Keratinocyte (primary cell): ENCODE measurements at regions not wholly inside any gene's neighbourhood (a gene's known extent, or its start where the extent isn't known, plus 50 kb on each side); places are given as distances from the start of the nearest gene placed in this dataset.

Experiments
- DNase-seq: peaks from one replicate; pipeline ENCODE4 v3.0.0-alpha.2; 2011; ENCODE audit warnings: low read depth, missing footprints, low spot score
- FAIRE-seq: peaks from 2 replicates; lab custom pipeline; 2011; peaks lifted over from hg19 to GRCh38; lab: Jason Lieb, UNC
- H2AFZ ChIP-seq: 2 replicates; pipeline ENCODE4 v1.6.0; 2012; ENCODE audit warnings: low read length, control low read depth, inconsistent platforms; ENCODE audit not compliant: control insufficient read depth
- H3K27ac ChIP-seq: 2 replicates; pipeline ENCODE4 v1.5.1; 2011; ENCODE audit warnings: low read length; ENCODE audit not compliant: control insufficient read depth, insufficient read depth
- H3K27me3 ChIP-seq: 3 replicates; pipeline ENCODE4 v1.6.0; 2011; ENCODE audit warnings: low read length; ENCODE audit not compliant: control insufficient read depth, insufficient read depth; ENCODE audit errors: extremely low read depth
- H3K36me3 ChIP-seq, 2 experiments: 2 replicates in 1 of 2; 3 replicates in 1 of 2; pipeline ENCODE4 v1.5.1; 2011; ENCODE audit warnings: low read length in 2 of 2, mild to moderate bottlenecking in 1 of 2; ENCODE audit not compliant: control insufficient read depth in 2 of 2, insufficient read depth in 2 of 2; ENCODE audit errors: extremely low read depth in 1 of 2
- H3K4me1 ChIP-seq: 3 replicates; pipeline ENCODE4 v1.5.1; 2011; ENCODE audit warnings: low read length; ENCODE audit not compliant: control insufficient read depth, insufficient read depth; ENCODE audit errors: extremely low read depth
- H3K4me2 ChIP-seq: 3 replicates; pipeline ENCODE4 v1.6.0; 2011; ENCODE audit warnings: low read depth, low read length; ENCODE audit not compliant: control insufficient read depth, insufficient read depth; ENCODE audit errors: extremely low read depth
- H3K4me3 ChIP-seq, 3 experiments: fragments of 200-600 bp in 1 of 3; sonication (generic) in 1 of 3; 2 replicates in 2 of 3; 3 replicates in 1 of 3; pipeline ENCODE4 v1.5.1; 2011 to 2016; ENCODE audit warnings: low read length in 3 of 3, mild to moderate bottlenecking in 3 of 3, control low read depth in 2 of 3, inconsistent platforms in 1 of 3, low read depth in 1 of 3, mixed read lengths in 1 of 3, mixed run types in 1 of 3, moderate library complexity in 1 of 3; ENCODE audit not compliant: control insufficient read depth in 2 of 3, insufficient read depth in 2 of 3; ENCODE audit errors: extremely low read depth in 1 of 3
- H3K79me2 ChIP-seq: 2 replicates; pipeline ENCODE4 v1.6.0; 2012; ENCODE audit warnings: low read length; ENCODE audit not compliant: control insufficient read depth, insufficient read depth
- H3K9ac ChIP-seq: 3 replicates; pipeline ENCODE4 v1.6.0; 2011; ENCODE audit warnings: low read length; ENCODE audit not compliant: control insufficient read depth, insufficient read depth; ENCODE audit errors: extremely low read depth
- H3K9me1 ChIP-seq: 3 replicates; pipeline ENCODE4 v1.6.0; 2011; ENCODE audit warnings: low read length; ENCODE audit not compliant: control insufficient read depth, insufficient read depth; ENCODE audit errors: extremely low read depth
- H3K9me3 ChIP-seq: 2 replicates; pipeline ENCODE4 v1.5.1; 2012; ENCODE audit warnings: low read depth, low read length; ENCODE audit not compliant: control insufficient read depth
- H4K20me1 ChIP-seq: 3 replicates; pipeline ENCODE4 v1.6.0; 2011; ENCODE audit warnings: low read length; ENCODE audit not compliant: control insufficient read depth, insufficient read depth; ENCODE audit errors: extremely low read depth
- EZH2 ChIP-seq: IDR thresholded peaks from one replicate; pipeline ENCODE4 v1.6.1; 2012; ENCODE audit warnings: inconsistent platforms, mild to moderate bottlenecking, low read length, moderate library complexity
- dilution Hi-C: fragments of 300-500 bp; cut with MboI; formaldehyde crosslinking; loops from one replicate; pipeline ENCODE4 v1.7.0; 2020; ENCODE audit warnings: low sequenced_read_pairs; ENCODE audit not compliant: extremely low pct_ligation_motif_present
- TF ChIP-seq, protein P1 (sequence below), 3 experiments: IDR thresholded peaks in 1 of 3; conservative IDR thresholded peaks in 1 of 3; optimal IDR thresholded peaks in 1 of 3; 2 replicates in 2 of 3; 3 replicates in 1 of 3; pipeline versions ENCODE3 to v1.5.1; 2011; ENCODE audit warnings: low read length in 3 of 3, mild to moderate bottlenecking in 3 of 3, moderate library complexity in 2 of 3, control low read depth in 1 of 3, inconsistent platforms in 1 of 3; ENCODE audit not compliant: insufficient read depth in 2 of 3; ENCODE audit errors: extremely low read depth in 1 of 3

DNA sequence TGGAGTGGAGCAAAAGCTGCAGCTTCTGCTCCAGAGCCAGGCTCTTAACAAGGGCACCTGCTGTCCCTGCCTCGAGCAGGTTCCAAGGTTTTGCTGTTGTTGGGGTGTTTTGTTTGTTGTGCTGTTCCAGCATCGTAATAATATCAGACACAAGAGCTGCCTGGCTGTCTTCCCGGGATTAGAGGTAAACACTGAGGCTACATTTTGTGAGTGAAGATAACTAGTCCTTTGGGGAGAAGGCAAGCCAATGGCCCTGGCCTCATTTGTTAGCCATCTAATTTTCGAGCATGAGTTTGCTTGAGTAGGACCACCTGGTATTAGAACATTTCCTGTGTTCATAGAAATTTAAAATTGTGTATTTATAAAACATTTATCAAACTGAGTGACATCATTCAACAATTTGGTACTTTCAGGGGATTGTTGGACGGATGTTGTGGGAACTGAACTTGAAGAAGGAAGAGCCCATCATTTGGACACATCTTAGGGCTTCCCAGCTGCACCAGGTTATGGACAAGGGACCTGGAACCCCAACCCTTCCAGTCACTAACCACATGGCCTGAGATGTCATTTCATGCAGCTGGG is 555.0 kb downstream of the TNS3 start:
- no peaks in the 10 kb centered on the region for H3K9me3 ChIP-seq
- dilution Hi-C loops = no loop called here
- no peaks in the 10 kb centered on the region for H3K4me1 ChIP-seq
- H3K4me2 ChIP-seq = no peak overlapping the region
- no peak overlapping the region for H3K27ac ChIP-seq
- H3K36me3 ChIP-seq = no peaks in the 10 kb centered on the region
- DNase-seq = no peak
- H2AFZ ChIP-seq = no peak overlapping the region
- no peak for FAIRE-seq
- TF ChIP-seq, protein P1, sequence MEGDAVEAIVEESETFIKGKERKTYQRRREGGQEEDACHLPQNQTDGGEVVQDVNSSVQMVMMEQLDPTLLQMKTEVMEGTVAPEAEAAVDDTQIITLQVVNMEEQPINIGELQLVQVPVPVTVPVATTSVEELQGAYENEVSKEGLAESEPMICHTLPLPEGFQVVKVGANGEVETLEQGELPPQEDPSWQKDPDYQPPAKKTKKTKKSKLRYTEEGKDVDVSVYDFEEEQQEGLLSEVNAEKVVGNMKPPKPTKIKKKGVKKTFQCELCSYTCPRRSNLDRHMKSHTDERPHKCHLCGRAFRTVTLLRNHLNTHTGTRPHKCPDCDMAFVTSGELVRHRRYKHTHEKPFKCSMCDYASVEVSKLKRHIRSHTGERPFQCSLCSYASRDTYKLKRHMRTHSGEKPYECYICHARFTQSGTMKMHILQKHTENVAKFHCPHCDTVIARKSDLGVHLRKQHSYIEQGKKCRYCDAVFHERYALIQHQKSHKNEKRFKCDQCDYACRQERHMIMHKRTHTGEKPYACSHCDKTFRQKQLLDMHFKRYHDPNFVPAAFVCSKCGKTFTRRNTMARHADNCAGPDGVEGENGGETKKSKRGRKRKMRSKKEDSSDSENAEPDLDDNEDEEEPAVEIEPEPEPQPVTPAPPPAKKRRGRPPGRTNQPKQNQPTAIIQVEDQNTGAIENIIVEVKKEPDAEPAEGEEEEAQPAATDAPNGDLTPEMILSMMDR (optimal IDR thresholded peaks at IDR 0.05 in 1 of 3, IDR thresholded peaks at IDR 0.05 in 1 of 3, conservative IDR thresholded peaks at IDR 0.05 in 1 of 3; ENCODE audit: extremely low read depth in 1 of 3, insufficient read depth in 2 of 3, low read length in 3 of 3) = no peak
- TF ChIP-seq EZH2 = no peak
- H3K79me2 ChIP-seq = no peaks in the 10 kb centered on the region
- no peaks in the 10 kb centered on the region for H4K20me1 ChIP-seq
- H3K9ac ChIP-seq = no peak overlapping the region
- H3K27me3 ChIP-seq = no peaks in the 10 kb centered on the region
- H3K4me3 ChIP-seq = no peak overlapping the region
- no peaks in the 10 kb centered on the region for H3K9me1 ChIP-seq

DNA sequence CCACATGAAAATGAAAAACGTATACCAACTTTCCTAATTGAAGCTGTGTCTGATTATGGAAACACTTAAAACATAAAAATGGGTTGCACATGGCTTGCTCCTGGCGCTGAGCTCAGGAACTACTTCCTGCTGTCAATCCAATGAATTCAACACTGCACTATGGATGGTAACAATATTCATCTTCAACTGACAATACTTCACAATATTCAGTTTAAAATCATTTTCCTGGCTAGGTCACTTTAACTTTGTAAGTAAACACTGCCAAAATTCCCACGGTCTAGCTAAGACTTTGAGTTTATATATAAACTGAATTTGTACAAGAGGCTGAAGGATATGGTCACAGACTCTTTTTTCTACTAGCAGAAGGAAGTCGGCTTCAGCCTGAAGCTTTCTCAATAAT is 556.9 kb downstream of the TNS3 start:
- no peak for DNase-seq
- H2AFZ ChIP-seq = no peak overlapping the region
- H3K4me2 ChIP-seq = no peak overlapping the region
- H4K20me1 ChIP-seq = no peaks in the 10 kb centered on the region
- TF ChIP-seq, protein P1 (optimal IDR thresholded peaks at IDR 0.05 in 1 of 3, IDR thresholded peaks at IDR 0.05 in 1 of 3, conservative IDR thresholded peaks at IDR 0.05 in 1 of 3; ENCODE audit: extremely low read depth in 1 of 3, insufficient read depth in 2 of 3, low read length in 3 of 3) = no peak
- no peak for TF ChIP-seq EZH2
- no peaks in the 10 kb centered on the region for H3K79me2 ChIP-seq
- H3K4me3 ChIP-seq = no peak overlapping the region
- H3K9me3 ChIP-seq = no peaks in the 10 kb centered on the region
- no peaks in the 10 kb centered on the region for H3K36me3 ChIP-seq
- no peak for FAIRE-seq
- dilution Hi-C loops = no loop called here
- H3K9me1 ChIP-seq = no peaks in the 10 kb centered on the region
- H3K27me3 ChIP-seq = no peaks in the 10 kb centered on the region
- H3K4me1 ChIP-seq = no peaks in the 10 kb centered on the region
- H3K27ac ChIP-seq = no peak overlapping the region
- H3K9ac ChIP-seq = no peak overlapping the region
